ENCODE measurements at regions not wholly inside any gene's neighbourhood (a gene's known extent, or its start where the extent isn't known, plus 50 kb on each side); places are given as distances from the start of the nearest gene placed in this dataset.

DNA sequence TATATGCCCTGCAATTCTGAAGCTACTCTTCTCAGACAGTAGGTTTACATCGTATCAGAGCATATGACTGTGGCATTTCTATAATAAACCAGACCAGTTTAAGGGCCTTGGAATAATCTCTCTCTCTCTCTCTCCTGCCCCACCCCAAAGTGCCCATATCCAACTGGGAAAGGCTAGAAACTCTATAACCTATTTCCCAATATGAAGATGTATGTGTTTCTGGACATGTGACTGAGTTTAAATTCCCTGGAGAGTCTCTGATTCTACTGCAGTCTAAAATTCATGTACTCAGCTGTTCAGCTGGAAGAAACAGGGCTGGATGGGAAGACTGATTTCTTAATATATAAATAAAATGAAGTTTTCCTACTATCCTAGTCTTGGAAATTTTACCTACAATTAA, 91.9 kb upstream of the MBNL2 start:
- no peak for TF ChIP-seq CTCF (conservative IDR thresholded peaks at IDR 0.05)
- Histone ChIP-seq H2BK12ac (ENCODE audit: insufficient read length, low read depth, low read length) (no peak overlapping the region), H3K4me2 (ENCODE audit: insufficient read depth, insufficient read length, low read length) (no peak overlapping the region), H3K9me3 (ENCODE audit: control insufficient read depth, low read depth, low read length) (no peaks in the 10 kb centered on the region), H2BK15ac (ENCODE audit: low read depth, low read length) (no peak overlapping the region), H3K14ac (ENCODE audit: insufficient read depth, low read length) (no peak overlapping the region), H4K8ac (replicated peaks; ENCODE audit: insufficient read length, low read depth, low read length) (no peak overlapping the region), H2BK120ac (ENCODE audit: low read depth, low read length, poor library complexity, severe bottlenecking) (no peak overlapping the region), H3K23ac (ENCODE audit: insufficient read length, low read depth, low read length) (no peak overlapping the region), H3K23me2 (ENCODE audit: insufficient read length, low read depth, low read length, poor library complexity, severe bottlenecking) (no peaks in the 10 kb centered on the region), H3T11ph (ENCODE audit: low read length) (no peak overlapping the region), H3K79me2 (ENCODE audit: insufficient read depth, low read length) (no peaks in the 10 kb centered on the region), H4K20me1 (ENCODE audit: control insufficient read depth, insufficient read depth, insufficient read length) (no peaks in the 10 kb centered on the region), H4K91ac (ENCODE audit: insufficient read length, low read depth, low read length) (no peak overlapping the region), H2BK5ac (ENCODE audit: insufficient read length, low read length) (no peak overlapping the region), H3K4ac (ENCODE audit: low read depth, low read length) (no peak overlapping the region), H2AFZ (ENCODE audit: low read length) (no peak overlapping the region), H3K27ac (ENCODE audit: insufficient read length, low read depth, low read length) (no peak overlapping the region), H3K18ac (ENCODE audit: insufficient read length, low read depth, low read length) (no peak overlapping the region), H3K79me1 (ENCODE audit: insufficient read depth, low read depth, low read length, poor library complexity, severe bottlenecking) (no peaks in the 10 kb centered on the region), H2AK5ac (ENCODE audit: insufficient read length, low read length) (no peak overlapping the region), H2BK20ac (ENCODE audit: low read depth, low read length, poor library complexity, severe bottlenecking) (no peak overlapping the region), H3K4me1 (ENCODE audit: insufficient read depth, low read length) (no peaks in the 10 kb centered on the region; the same call in 1 of the 2 replicates), H3K27me3 (ENCODE audit: insufficient read depth, low read length) (no peaks in the 10 kb centered on the region), H3K56ac (ENCODE audit: insufficient read length, low read depth, low read length) (no peak overlapping the region), H4K5ac (ENCODE audit: insufficient read length, low read depth, low read length) (no peak overlapping the region), H3K9ac (ENCODE audit: extremely low read depth, insufficient read length, low read length) (no peak overlapping the region)
- Mint-ChIP-seq H3K27me3 (ENCODE audit: low read depth) (peaks cover 35% of the 10 kb centered on the region), H3K36me3 (ENCODE audit: insufficient read depth in 1 of 3, low read depth in 3 of 3) (no peaks in the 10 kb centered on the region), H3K9me3 (no peaks in the 10 kb centered on the region), H3K27ac (no peak overlapping the region), H3K4me3 (no peak overlapping the region), H3K4me1 (peaks cover 16 to 20% of the 10 kb centered on the region in 2 experiments)
- no CpG with 5 or more reads among the region's 1 CpG for WGBS (ENCODE audit: extremely low coverage, insufficient read length, low lambda C conversion rate)
- no peak for DNase-seq

Data from H9 (cell line).